Breast epithelium (tissue), 4 donors: ENCODE measurements at regions not wholly inside any gene's neighbourhood (a gene's known extent, or its start where the extent isn't known, plus 50 kb on each side); places are given as distances from the start of the nearest gene placed in this dataset.

Source experiments
- DNase-seq, 2 donors: peaks; one replicate each; pipeline ENCODE4 v3.0.0-alpha.2; 2019; ENCODE audit warnings: low spot score in 2 of 2
- H3K27ac ChIP-seq, 2 donors: fragments of 200-600 bp; sonication (generic) in 1 of 2; one replicate each; pipeline ENCODE4 v1.5.1; 2016 to 2019; ENCODE audit warnings: mild to moderate bottlenecking in 1 of 2
- H3K27me3 ChIP-seq, 2 donors: fragments of 200-600 bp; sonication (generic) in 1 of 2; one replicate each; pipeline versions ENCODE4 v1.5.1 to v1.6.0; 2017 to 2019; ENCODE audit warnings: control low read depth in 1 of 2, mild to moderate bottlenecking in 1 of 2
- H3K36me3 ChIP-seq: fragments of 200-600 bp; one replicate; pipeline ENCODE4 v1.5.1; 2019
- H3K4me1 ChIP-seq, 2 donors: fragments of 200-600 bp; sonication (generic); one replicate each; pipeline ENCODE4 v1.5.1; 2016 to 2019; ENCODE audit warnings: control low read depth in 1 of 2
- H3K4me3 ChIP-seq, 3 donors: fragments of 200-600 bp; sonication (generic); 1 replicate in 2 of 3; 2 replicates in 1 of 3; pipeline ENCODE4 v1.5.1; 2016 to 2019; ENCODE audit warnings: mild to moderate bottlenecking in 3 of 3, moderate library complexity in 2 of 3
- H3K9me3 ChIP-seq, 2 donors: fragments of 200-600 bp; sonication (generic) in 1 of 2; one replicate each; pipeline ENCODE4 v1.5.1; 2016 to 2019; ENCODE audit warnings: control low read depth in 1 of 2
- POLR2A ChIP-seq: fragments of 450-650 bp; IDR thresholded peaks from one replicate; pipeline ENCODE4 v1.6.1; 2016; ENCODE audit warnings: antibody characterized with exemption, mild to moderate bottlenecking, moderate library complexity
- POLR2AphosphoS5 ChIP-seq, 3 donors: sonication (generic); formaldehyde crosslinking; IDR thresholded peaks; one replicate each; pipeline ENCODE4 v1.6.1; 2017; ENCODE audit warnings: antibody characterized with exemption in 3 of 3
- intact Hi-C: fragments of 100-400 bp; cut with DNase I; formaldehyde crosslinking; loops from one replicate; pipeline ENCODE4 v1.15.1; 2023; ENCODE audit warnings: low total_unique reads
- TF ChIP-seq, protein P1 (sequence below), 3 donors: fragments of 450-650 bp; IDR thresholded peaks; one replicate each; pipeline ENCODE4 v1.5.1; 2016 to 2017; ENCODE audit warnings: antibody characterized with exemption in 3 of 3, mild to moderate bottlenecking in 3 of 3, moderate library complexity in 3 of 3

DNA sequence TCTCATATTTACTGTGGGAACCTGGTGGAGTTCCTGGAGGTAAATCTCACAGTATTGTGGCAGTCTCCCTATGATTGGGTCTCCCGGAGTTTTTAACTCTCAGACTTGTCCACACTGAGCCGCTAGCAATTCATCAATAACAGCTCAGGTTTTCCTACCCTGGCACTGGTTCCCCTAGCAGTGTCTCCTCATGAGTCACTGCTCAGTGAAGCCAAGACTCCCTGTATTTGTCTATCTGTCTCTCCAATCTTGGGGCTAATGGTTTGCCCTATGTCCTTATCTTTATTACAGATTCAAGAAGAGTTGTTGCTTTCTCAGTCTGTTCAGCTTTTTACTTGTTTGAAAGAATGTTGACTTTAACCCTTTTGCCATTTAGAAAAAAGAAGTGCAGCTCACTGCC is 176.7 kb upstream of the FGF10 start:
- Histone ChIP-seq H3K4me1 (no peaks in the 10 kb centered on the region), H3K9me3 (no peaks in the 10 kb centered on the region), H3K27ac (no peak overlapping the region), H3K36me3 (no peaks in the 10 kb centered on the region), H3K27me3 (no peaks in the 10 kb centered on the region), H3K4me3 (no peak overlapping the region)
- TF ChIP-seq POLR2A (no peak), POLR2AphosphoS5 (IDR thresholded peaks at IDR 0.05) (no peak)
- TF ChIP-seq, protein P1, sequence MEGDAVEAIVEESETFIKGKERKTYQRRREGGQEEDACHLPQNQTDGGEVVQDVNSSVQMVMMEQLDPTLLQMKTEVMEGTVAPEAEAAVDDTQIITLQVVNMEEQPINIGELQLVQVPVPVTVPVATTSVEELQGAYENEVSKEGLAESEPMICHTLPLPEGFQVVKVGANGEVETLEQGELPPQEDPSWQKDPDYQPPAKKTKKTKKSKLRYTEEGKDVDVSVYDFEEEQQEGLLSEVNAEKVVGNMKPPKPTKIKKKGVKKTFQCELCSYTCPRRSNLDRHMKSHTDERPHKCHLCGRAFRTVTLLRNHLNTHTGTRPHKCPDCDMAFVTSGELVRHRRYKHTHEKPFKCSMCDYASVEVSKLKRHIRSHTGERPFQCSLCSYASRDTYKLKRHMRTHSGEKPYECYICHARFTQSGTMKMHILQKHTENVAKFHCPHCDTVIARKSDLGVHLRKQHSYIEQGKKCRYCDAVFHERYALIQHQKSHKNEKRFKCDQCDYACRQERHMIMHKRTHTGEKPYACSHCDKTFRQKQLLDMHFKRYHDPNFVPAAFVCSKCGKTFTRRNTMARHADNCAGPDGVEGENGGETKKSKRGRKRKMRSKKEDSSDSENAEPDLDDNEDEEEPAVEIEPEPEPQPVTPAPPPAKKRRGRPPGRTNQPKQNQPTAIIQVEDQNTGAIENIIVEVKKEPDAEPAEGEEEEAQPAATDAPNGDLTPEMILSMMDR (IDR thresholded peaks at IDR 0.05) = no peak
- intact Hi-C loops = no loop called here
- DNase-seq = no peak

DNA sequence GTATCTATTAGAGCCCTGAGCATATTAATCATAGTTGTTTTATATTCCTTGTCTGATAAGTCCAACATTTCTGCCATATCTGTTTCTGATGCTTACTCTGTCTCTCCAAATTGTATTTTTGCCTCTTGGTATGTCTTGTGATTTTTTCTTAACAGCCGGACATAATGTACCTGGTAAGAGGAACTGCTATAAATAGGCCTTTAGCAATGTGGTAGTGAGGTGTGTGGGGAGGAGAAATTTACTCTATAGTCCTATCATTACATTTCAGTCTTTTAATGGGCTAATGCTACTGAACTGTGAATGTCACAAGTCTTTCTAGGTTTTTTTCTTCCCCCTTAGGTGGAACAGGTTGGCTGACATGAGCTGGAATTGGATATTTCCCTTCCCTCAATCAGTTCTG is 176.1 kb upstream of the FGF10 start:
- no peak overlapping the region for H3K4me3 ChIP-seq
- no peak overlapping the region for H3K27ac ChIP-seq
- no peak for DNase-seq
- H3K9me3 ChIP-seq = no peaks in the 10 kb centered on the region
- no peaks in the 10 kb centered on the region for H3K27me3 ChIP-seq
- TF ChIP-seq POLR2A = no peak
- TF ChIP-seq, protein P1 (IDR thresholded peaks at IDR 0.05) = no peak
- no peak for TF ChIP-seq POLR2AphosphoS5 (IDR thresholded peaks at IDR 0.05)
- H3K36me3 ChIP-seq = no peaks in the 10 kb centered on the region
- intact Hi-C loops = no loop called here
- H3K4me1 ChIP-seq = no peaks in the 10 kb centered on the region

DNA sequence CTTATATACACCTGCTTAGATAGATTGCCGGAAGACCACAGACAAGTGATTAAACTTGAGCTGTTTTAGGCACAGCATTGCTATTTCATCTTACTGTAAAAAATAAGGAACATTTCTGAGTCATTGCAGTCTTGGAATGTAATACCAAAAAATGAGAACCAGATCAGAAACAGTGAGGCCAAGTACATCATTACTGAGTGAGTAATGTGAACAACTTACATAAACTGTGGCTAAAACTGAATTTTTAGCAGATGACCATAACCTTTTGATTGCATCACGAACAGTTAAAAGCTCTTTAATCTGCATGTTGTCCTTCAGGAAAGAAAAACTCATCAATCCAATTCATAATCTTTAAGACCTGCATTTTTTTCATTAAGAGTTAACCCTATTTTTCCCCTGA is 157.1 kb upstream of the FGF10 start:
- no peaks in the 10 kb centered on the region for H3K36me3 ChIP-seq
- H3K27me3 ChIP-seq = no peaks in the 10 kb centered on the region
- H3K4me3 ChIP-seq = no peak overlapping the region
- TF ChIP-seq POLR2AphosphoS5 (IDR thresholded peaks at IDR 0.05) (no peak), POLR2A (no peak)
- TF ChIP-seq, protein P1 (IDR thresholded peaks at IDR 0.05) = no peak
- no peaks in the 10 kb centered on the region for H3K9me3 ChIP-seq
- no peak overlapping the region for H3K27ac ChIP-seq
- H3K4me1 ChIP-seq = no peaks in the 10 kb centered on the region
- DNase-seq = no peak
- intact Hi-C loops = no loop called here

DNA sequence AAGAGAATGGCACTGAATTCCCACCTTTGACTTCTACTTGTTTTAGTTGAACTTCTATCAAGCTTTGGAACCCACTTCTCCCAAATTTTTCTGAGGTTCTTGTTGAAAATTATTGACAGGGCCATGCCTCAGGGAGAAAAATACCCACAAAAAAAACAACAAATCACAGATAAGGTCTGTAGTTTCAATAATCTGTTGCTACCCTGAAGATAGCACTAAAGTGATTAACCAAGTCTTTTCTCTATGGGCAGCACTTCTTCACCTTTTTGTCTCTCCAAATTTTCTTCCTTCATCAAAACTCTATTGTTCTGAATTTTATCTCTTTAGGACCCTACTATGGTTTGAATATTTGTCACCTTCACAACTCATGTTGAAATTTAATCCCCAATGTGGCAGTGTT is 154.3 kb upstream of the FGF10 start:
- H3K27ac ChIP-seq = no peak overlapping the region
- no peaks in the 10 kb centered on the region for H3K9me3 ChIP-seq
- no peaks in the 10 kb centered on the region for H3K27me3 ChIP-seq
- intact Hi-C loops = no loop called here
- no peaks in the 10 kb centered on the region for H3K36me3 ChIP-seq
- no peak overlapping the region for H3K4me3 ChIP-seq
- no peak for TF ChIP-seq POLR2A
- TF ChIP-seq, protein P1 (IDR thresholded peaks at IDR 0.05) = no peak
- no peak for TF ChIP-seq POLR2AphosphoS5 (IDR thresholded peaks at IDR 0.05)
- peaks cover 0 to 5% of the 10 kb centered on the region in 2 donors for H3K4me1 ChIP-seq
- DNase-seq = no peak

DNA sequence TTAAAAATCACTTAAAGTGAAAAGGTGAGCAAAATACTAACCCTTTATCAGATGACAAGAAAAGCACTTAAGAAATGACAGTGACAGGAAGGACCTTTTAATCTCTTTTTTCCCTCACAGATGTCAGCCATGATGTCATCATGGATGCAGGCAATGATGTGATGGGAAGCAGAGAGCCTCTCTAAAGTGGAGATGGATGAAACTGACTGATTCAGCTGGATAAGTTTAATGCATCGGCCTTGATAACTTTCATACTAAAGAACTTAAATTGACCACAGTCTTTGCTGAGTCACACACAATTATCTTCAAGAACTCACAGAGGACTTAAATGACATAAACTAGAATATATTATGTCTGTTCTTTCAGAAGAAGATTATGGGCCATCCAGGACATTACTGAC is 153.2 kb upstream of the FGF10 start:
- TF ChIP-seq POLR2A = no peak
- TF ChIP-seq POLR2AphosphoS5 (IDR thresholded peaks at IDR 0.05) = no peak
- TF ChIP-seq, protein P1 (IDR thresholded peaks at IDR 0.05) = no peak
- H3K9me3 ChIP-seq = no peaks in the 10 kb centered on the region
- no peak for DNase-seq
- H3K4me3 ChIP-seq = no peak overlapping the region
- H3K4me1 ChIP-seq = peaks cover 0 to 5% of the 10 kb centered on the region in 2 donors
- no peaks in the 10 kb centered on the region for H3K36me3 ChIP-seq
- H3K27me3 ChIP-seq = no peaks in the 10 kb centered on the region
- intact Hi-C loops = no loop called here
- H3K27ac ChIP-seq = no peak overlapping the region
